ENCODE measurements at regions not wholly inside any gene's neighbourhood (a gene's known extent, or its start where the extent isn't known, plus 50 kb on each side); places are given as distances from the start of the nearest gene placed in this dataset.

GRCh38 chr7:8818406-8818805 lies 385.0 kb downstream of the NXPH1 start:
- TF ChIP-seq ZNF692 (tag by site-specific recombination; IDR thresholded peaks at IDR 0.05) (no peak), ZNF132 (tag by site-specific recombination; IDR thresholded peaks at IDR 0.05; ENCODE audit: borderline replicate concordance) (no peak), ZNF423 (tag by site-specific recombination; IDR thresholded peaks at IDR 0.05) (no peak), ZBTB8A (tag by site-specific recombination; IDR thresholded peaks at IDR 0.05) (no peak), ZNF133 (tag by site-specific recombination; IDR thresholded peaks at IDR 0.05) (no peak), KLF1 (tag by site-specific recombination; IDR thresholded peaks at IDR 0.05) (no peak)
- TF ChIP-seq, protein P1, sequence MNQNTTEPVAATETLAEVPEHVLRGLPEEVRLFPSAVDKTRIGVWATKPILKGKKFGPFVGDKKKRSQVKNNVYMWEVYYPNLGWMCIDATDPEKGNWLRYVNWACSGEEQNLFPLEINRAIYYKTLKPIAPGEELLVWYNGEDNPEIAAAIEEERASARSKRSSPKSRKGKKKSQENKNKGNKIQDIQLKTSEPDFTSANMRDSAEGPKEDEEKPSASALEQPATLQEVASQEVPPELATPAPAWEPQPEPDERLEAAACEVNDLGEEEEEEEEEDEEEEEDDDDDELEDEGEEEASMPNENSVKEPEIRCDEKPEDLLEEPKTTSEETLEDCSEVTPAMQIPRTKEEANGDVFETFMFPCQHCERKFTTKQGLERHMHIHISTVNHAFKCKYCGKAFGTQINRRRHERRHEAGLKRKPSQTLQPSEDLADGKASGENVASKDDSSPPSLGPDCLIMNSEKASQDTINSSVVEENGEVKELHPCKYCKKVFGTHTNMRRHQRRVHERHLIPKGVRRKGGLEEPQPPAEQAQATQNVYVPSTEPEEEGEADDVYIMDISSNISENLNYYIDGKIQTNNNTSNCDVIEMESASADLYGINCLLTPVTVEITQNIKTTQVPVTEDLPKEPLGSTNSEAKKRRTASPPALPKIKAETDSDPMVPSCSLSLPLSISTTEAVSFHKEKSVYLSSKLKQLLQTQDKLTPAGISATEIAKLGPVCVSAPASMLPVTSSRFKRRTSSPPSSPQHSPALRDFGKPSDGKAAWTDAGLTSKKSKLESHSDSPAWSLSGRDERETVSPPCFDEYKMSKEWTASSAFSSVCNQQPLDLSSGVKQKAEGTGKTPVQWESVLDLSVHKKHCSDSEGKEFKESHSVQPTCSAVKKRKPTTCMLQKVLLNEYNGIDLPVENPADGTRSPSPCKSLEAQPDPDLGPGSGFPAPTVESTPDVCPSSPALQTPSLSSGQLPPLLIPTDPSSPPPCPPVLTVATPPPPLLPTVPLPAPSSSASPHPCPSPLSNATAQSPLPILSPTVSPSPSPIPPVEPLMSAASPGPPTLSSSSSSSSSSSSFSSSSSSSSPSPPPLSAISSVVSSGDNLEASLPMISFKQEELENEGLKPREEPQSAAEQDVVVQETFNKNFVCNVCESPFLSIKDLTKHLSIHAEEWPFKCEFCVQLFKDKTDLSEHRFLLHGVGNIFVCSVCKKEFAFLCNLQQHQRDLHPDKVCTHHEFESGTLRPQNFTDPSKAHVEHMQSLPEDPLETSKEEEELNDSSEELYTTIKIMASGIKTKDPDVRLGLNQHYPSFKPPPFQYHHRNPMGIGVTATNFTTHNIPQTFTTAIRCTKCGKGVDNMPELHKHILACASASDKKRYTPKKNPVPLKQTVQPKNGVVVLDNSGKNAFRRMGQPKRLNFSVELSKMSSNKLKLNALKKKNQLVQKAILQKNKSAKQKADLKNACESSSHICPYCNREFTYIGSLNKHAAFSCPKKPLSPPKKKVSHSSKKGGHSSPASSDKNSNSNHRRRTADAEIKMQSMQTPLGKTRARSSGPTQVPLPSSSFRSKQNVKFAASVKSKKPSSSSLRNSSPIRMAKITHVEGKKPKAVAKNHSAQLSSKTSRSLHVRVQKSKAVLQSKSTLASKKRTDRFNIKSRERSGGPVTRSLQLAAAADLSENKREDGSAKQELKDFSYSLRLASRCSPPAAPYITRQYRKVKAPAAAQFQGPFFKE (tag by site-specific recombination; IDR thresholded peaks at IDR 0.05; ENCODE audit: borderline replicate concordance), result no peak
- Histone ChIP-seq H3K36me3 (ENCODE audit: control insufficient read depth in 2 of 2, insufficient read depth in 1 of 2, low read length in 2 of 2) (no peaks in the 10 kb centered on the region), H3K4me3 (ENCODE audit: low read depth, low read length) (no peak overlapping the region), H3K27ac (ENCODE audit: extremely low read depth, low read depth, low read length) (no peak overlapping the region), H3K4me1 (ENCODE audit: control insufficient read depth, insufficient read depth, low read length) (no peaks in the 10 kb centered on the region), H3K9me3 (ENCODE audit: control insufficient read depth, insufficient read depth, low read depth, low read length) (no peaks in the 10 kb centered on the region)
- CTCF ChIA-PET, result no interaction called here
- POLR2A ChIA-PET, result no interaction called here

DNA sequence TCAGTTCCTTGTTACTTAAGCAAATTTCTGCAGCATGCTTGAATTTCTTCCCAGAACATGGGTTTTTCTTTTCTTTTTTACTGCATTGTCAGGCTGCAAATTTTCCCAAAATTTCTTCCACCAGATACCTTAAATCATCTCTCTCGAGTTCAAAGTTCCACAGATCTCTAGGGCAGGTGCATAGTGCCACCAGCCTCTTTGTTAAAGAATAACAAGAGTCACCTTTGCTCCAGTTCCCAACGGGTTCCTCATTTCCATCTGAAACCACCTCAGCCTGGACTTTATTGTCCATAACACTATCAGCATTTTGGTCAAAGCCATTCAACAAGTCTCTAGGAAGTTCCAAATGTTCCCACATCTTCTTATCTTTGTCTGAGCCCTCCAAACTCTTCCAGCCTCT lies 389.2 kb downstream of the NXPH1 start:
- Histone ChIP-seq H3K36me3 (ENCODE audit: control insufficient read depth in 2 of 2, insufficient read depth in 1 of 2, low read length in 2 of 2) (no peaks in the 10 kb centered on the region), H3K4me3 (ENCODE audit: low read depth, low read length) (no peak overlapping the region), H3K4me1 (ENCODE audit: control insufficient read depth, insufficient read depth, low read length) (no peaks in the 10 kb centered on the region), H3K9me3 (ENCODE audit: control insufficient read depth, insufficient read depth, low read depth, low read length) (no peaks in the 10 kb centered on the region), H3K27ac (ENCODE audit: extremely low read depth, low read depth, low read length) (no peak overlapping the region)
- POLR2A ChIA-PET, result no interaction called here
- CTCF ChIA-PET, result no interaction called here
- TF ChIP-seq TRIM28 (IDR thresholded peaks at IDR 0.05; ENCODE audit: borderline replicate concordance, low read length) (no peak), REPIN1 (tag by site-specific recombination; IDR thresholded peaks at IDR 0.05; ENCODE audit: low read depth) (no peak), ZBTB20 (tag by site-specific recombination; IDR thresholded peaks at IDR 0.05) (no peak), GLI4 (tag by site-specific recombination; IDR thresholded peaks at IDR 0.05) (no peak), ZNF426 (tag by site-specific recombination; IDR thresholded peaks at IDR 0.05) (no peak), ZNF830 (tag by site-specific recombination; IDR thresholded peaks at IDR 0.05; ENCODE audit: low read depth) (no peak), ZNF629 (tag by site-specific recombination; IDR thresholded peaks at IDR 0.05) (no peak), ZNF549 (tag by site-specific recombination; IDR thresholded peaks at IDR 0.05) (no peak), INSM2 (tag by site-specific recombination; IDR thresholded peaks at IDR 0.05) (no peak)

All from HEK293 (cell line).